C4-2B (cell line): ENCODE measurements at regions not wholly inside any gene's neighbourhood (a gene's known extent, or its start where the extent isn't known, plus 50 kb on each side); places are given as distances from the start of the nearest gene placed in this dataset.

Source experiments
- CTCF ChIP-seq: fragments of 450-650 bp; conservative IDR thresholded peaks from 2 replicates; pipeline ENCODE4 v1.5.1; 2017; ENCODE audit warnings: mild to moderate bottlenecking
- ZFX ChIP-seq: fragments of 450-650 bp; IDR thresholded peaks from 2 replicates; pipeline ENCODE4 v1.6.1; 2017

- no peak for TF ChIP-seq CTCF
- no peak for TF ChIP-seq ZFX
Measured at GRCh38 chr20:43345676-43346075, 112.0 kb upstream of the SRSF6 start.
